H9 (cell line): ENCODE measurements at regions not wholly inside any gene's neighbourhood (a gene's known extent, or its start where the extent isn't known, plus 50 kb on each side); places are given as distances from the start of the nearest gene placed in this dataset.

ENCODE experiments used
- DNase-seq: peaks from one replicate; pipeline ENCODE4 v3.0.0-alpha.2; 2017
- H2AFZ ChIP-seq: one replicate; pipeline ENCODE4 v1.6.1; 2013; ENCODE audit warnings: mild to moderate bottlenecking, low read length, control low read depth, moderate library complexity
- H2AK5ac ChIP-seq: 2 replicates; pipeline ENCODE4 v1.6.1; 2013; ENCODE audit warnings: low read length, control low read depth, mixed read lengths; ENCODE audit not compliant: insufficient read length
- H2BK120ac ChIP-seq: one replicate; pipeline ENCODE4 v1.6.1; 2013; ENCODE audit warnings: low read depth, mild to moderate bottlenecking, low read length, control low read depth, inconsistent platforms; ENCODE audit not compliant: poor library complexity, severe bottlenecking
- H2BK12ac ChIP-seq: 2 replicates; pipeline ENCODE4 v1.6.1; 2013; ENCODE audit warnings: low read length, control low read depth, mixed read lengths, low read depth; ENCODE audit not compliant: insufficient read length
- H2BK15ac ChIP-seq: 2 replicates; pipeline ENCODE4 v1.6.1; 2013; ENCODE audit warnings: low read depth, low read length, control low read depth
- H2BK20ac ChIP-seq: one replicate; pipeline ENCODE4 v1.6.1; 2013; ENCODE audit warnings: low read depth, mild to moderate bottlenecking, low read length, control low read depth, inconsistent platforms; ENCODE audit not compliant: poor library complexity, severe bottlenecking
- H2BK5ac ChIP-seq: 2 replicates; pipeline ENCODE4 v1.6.1; 2013; ENCODE audit warnings: low read length, control low read depth, mixed read lengths; ENCODE audit not compliant: insufficient read length
- H3K14ac ChIP-seq: 2 replicates; pipeline ENCODE4 v1.6.1; 2013; ENCODE audit warnings: low read length, control low read depth; ENCODE audit not compliant: insufficient read depth
- H3K18ac ChIP-seq: 2 replicates; pipeline ENCODE4 v1.6.1; 2013; ENCODE audit warnings: low read depth, mild to moderate bottlenecking, mixed read lengths, low read length, control low read depth; ENCODE audit not compliant: insufficient read length
- H3K23ac ChIP-seq: 2 replicates; pipeline ENCODE4 v1.6.1; 2013; ENCODE audit warnings: low read length, control low read depth, mixed read lengths, low read depth; ENCODE audit not compliant: insufficient read length
- H3K23me2 ChIP-seq: 2 replicates; pipeline ENCODE4 v1.6.1; 2013; ENCODE audit warnings: low read depth, mild to moderate bottlenecking, mixed read lengths, low read length, control low read depth; ENCODE audit not compliant: insufficient read length, poor library complexity, severe bottlenecking
- H3K27ac ChIP-seq: 2 replicates; pipeline ENCODE4 v1.5.1; 2013; ENCODE audit warnings: low read length, control low read depth, mixed read lengths, low read depth; ENCODE audit not compliant: insufficient read length
- H3K27me3 ChIP-seq: 2 replicates; pipeline ENCODE4 v1.6.1; 2013; ENCODE audit warnings: low read length, control low read depth, inconsistent platforms; ENCODE audit not compliant: insufficient read depth
- H3K4ac ChIP-seq: 2 replicates; pipeline ENCODE4 v1.6.1; 2013; ENCODE audit warnings: low read depth, mild to moderate bottlenecking, control low read depth, inconsistent platforms, low read length, moderate library complexity
- H3K4me1 ChIP-seq: 2 replicates; pipeline ENCODE4 v1.6.1; 2013; ENCODE audit warnings: low read length, control low read depth, inconsistent platforms; ENCODE audit not compliant: insufficient read depth
- H3K4me2 ChIP-seq: 2 replicates; pipeline ENCODE4 v1.6.1; 2013; ENCODE audit warnings: low read length, control low read depth, mixed read lengths; ENCODE audit not compliant: insufficient read length, insufficient read depth
- H3K56ac ChIP-seq: 2 replicates; pipeline ENCODE4 v1.6.1; 2013; ENCODE audit warnings: low read depth, mild to moderate bottlenecking, mixed read lengths, low read length, control low read depth; ENCODE audit not compliant: insufficient read length
- H3K79me1 ChIP-seq: 2 replicates; pipeline ENCODE4 v1.6.1; 2013; ENCODE audit warnings: low read depth, mild to moderate bottlenecking, moderate library complexity, low read length, control low read depth, inconsistent platforms; ENCODE audit not compliant: insufficient read depth, poor library complexity, severe bottlenecking
- H3K79me2 ChIP-seq: 2 replicates; pipeline ENCODE4 v1.6.1; 2013; ENCODE audit warnings: low read length, control low read depth, inconsistent platforms; ENCODE audit not compliant: insufficient read depth
- H3K9ac ChIP-seq: 2 replicates; pipeline ENCODE4 v1.6.1; 2013; ENCODE audit warnings: low read length, control low read depth, mixed read lengths; ENCODE audit not compliant: insufficient read length; ENCODE audit errors: extremely low read depth
- H3K9me3 ChIP-seq: one replicate; pipeline ENCODE4 v1.6.1; 2013; ENCODE audit warnings: low read depth, low read length, inconsistent platforms; ENCODE audit not compliant: control insufficient read depth
- H3T11ph ChIP-seq: one replicate; pipeline ENCODE4 v1.6.1; 2013; ENCODE audit warnings: mild to moderate bottlenecking, low read length, control low read depth, inconsistent platforms
- H4K20me1 ChIP-seq: one replicate; pipeline ENCODE4 v1.6.1; 2013; ENCODE audit not compliant: control insufficient read depth, insufficient read length, insufficient read depth
- H4K5ac ChIP-seq: 2 replicates; pipeline ENCODE4 v1.6.1; 2013; ENCODE audit warnings: low read depth, mild to moderate bottlenecking, mixed read lengths, low read length, control low read depth; ENCODE audit not compliant: insufficient read length
- H4K8ac ChIP-seq: replicated peaks from 2 replicates; pipeline ENCODE4 v1.6.1; 2013; ENCODE audit warnings: low read length, control low read depth, mixed read lengths, low read depth; ENCODE audit not compliant: insufficient read length
- H4K91ac ChIP-seq: 2 replicates; pipeline ENCODE4 v1.6.1; 2013; ENCODE audit warnings: low read depth, mild to moderate bottlenecking, moderate library complexity, mixed read lengths, low read length, control low read depth; ENCODE audit not compliant: insufficient read length
- H3K27ac Mint-ChIP-seq, 3 experiments: 2 replicates in 2 of 3; 3 replicates in 1 of 3; pipeline ENCODE4 v1.8.0; 2020 to 2021; ENCODE audit warnings: mixed read lengths in 3 of 3, mild to moderate bottlenecking in 1 of 3, moderate library complexity in 1 of 3
- H3K27me3 Mint-ChIP-seq: 2 replicates; pipeline ENCODE4 v1.8.0; 2021; ENCODE audit warnings: low read depth, mild to moderate bottlenecking, moderate library complexity, mixed read lengths
- H3K36me3 Mint-ChIP-seq, 3 experiments: 2 replicates in 2 of 3; 3 replicates in 1 of 3; pipeline ENCODE4 v1.8.0; 2020 to 2021; ENCODE audit warnings: low read depth in 3 of 3, mixed read lengths in 3 of 3; ENCODE audit not compliant: insufficient read depth in 1 of 3
- H3K4me1 Mint-ChIP-seq, 2 experiments: 2 replicates each; pipeline ENCODE4 v1.8.0; 2020; ENCODE audit warnings: mixed read lengths in 2 of 2
- H3K4me3 Mint-ChIP-seq, 2 experiments: 2 replicates in 1 of 2; 3 replicates in 1 of 2; pipeline ENCODE4 v1.8.0; 2020 to 2021; ENCODE audit warnings: mild to moderate bottlenecking in 2 of 2, mixed read lengths in 2 of 2, moderate library complexity in 1 of 2
- H3K9me3 Mint-ChIP-seq, 2 experiments: 2 replicates in 1 of 2; 3 replicates in 1 of 2; pipeline ENCODE4 v1.8.0; 2020; ENCODE audit warnings: mild to moderate bottlenecking in 2 of 2, mixed read lengths in 2 of 2, moderate library complexity in 1 of 2
- WGBS: extraction: QIAGEN DNeasy Blood & Tissue Kit; methylation state at CpG from one replicate; pipeline ENCODE4 v1.1.7; 2013; ENCODE audit warnings: missing lambda C conversion rate, low lambda C conversion rate, mixed read lengths; ENCODE audit not compliant: insufficient read length; ENCODE audit errors: extremely low coverage; 5-methylcytosine and 5-hydroxymethylcytosine counted together
- TF ChIP-seq, protein P1 (sequence below): fragments of 200-600 bp; sonication (generic); conservative IDR thresholded peaks from 3 replicates; pipeline ENCODE4 v1.8.0; 2021; ENCODE audit warnings: antibody characterized with exemption, mild to moderate bottlenecking

- H3K14ac ChIP-seq: no peak overlapping the region
- no peak overlapping the region for H2BK20ac ChIP-seq
- TF ChIP-seq, protein P1, sequence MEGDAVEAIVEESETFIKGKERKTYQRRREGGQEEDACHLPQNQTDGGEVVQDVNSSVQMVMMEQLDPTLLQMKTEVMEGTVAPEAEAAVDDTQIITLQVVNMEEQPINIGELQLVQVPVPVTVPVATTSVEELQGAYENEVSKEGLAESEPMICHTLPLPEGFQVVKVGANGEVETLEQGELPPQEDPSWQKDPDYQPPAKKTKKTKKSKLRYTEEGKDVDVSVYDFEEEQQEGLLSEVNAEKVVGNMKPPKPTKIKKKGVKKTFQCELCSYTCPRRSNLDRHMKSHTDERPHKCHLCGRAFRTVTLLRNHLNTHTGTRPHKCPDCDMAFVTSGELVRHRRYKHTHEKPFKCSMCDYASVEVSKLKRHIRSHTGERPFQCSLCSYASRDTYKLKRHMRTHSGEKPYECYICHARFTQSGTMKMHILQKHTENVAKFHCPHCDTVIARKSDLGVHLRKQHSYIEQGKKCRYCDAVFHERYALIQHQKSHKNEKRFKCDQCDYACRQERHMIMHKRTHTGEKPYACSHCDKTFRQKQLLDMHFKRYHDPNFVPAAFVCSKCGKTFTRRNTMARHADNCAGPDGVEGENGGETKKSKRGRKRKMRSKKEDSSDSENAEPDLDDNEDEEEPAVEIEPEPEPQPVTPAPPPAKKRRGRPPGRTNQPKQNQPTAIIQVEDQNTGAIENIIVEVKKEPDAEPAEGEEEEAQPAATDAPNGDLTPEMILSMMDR: no peak
- no peaks in the 10 kb centered on the region for H3K9me3 Mint-ChIP-seq
- H2AK5ac ChIP-seq: no peak overlapping the region
- H3K27ac ChIP-seq: no peak overlapping the region
- H3K27me3 ChIP-seq: no peaks in the 10 kb centered on the region
- H3K9me3 ChIP-seq: no peaks in the 10 kb centered on the region
- no peak overlapping the region for H3K4me3 Mint-ChIP-seq
- H2BK120ac ChIP-seq: no peak overlapping the region
- no peak overlapping the region for H2BK12ac ChIP-seq
- H4K91ac ChIP-seq: no peak overlapping the region
- H3K4me1 ChIP-seq: no peaks in the 10 kb centered on the region
- H2BK5ac ChIP-seq: no peak overlapping the region
- H4K20me1 ChIP-seq: no peaks in the 10 kb centered on the region
- no peak overlapping the region for H3K9ac ChIP-seq
- H3K23ac ChIP-seq: no peak overlapping the region
- no peaks in the 10 kb centered on the region for H3K36me3 Mint-ChIP-seq
- H2AFZ ChIP-seq: no peak overlapping the region
- H3K4ac ChIP-seq: no peak overlapping the region
- no peak overlapping the region for H3T11ph ChIP-seq
- no peak overlapping the region for H3K56ac ChIP-seq
- no peak overlapping the region for H3K27ac Mint-ChIP-seq
- H3K4me1 Mint-ChIP-seq: peaks cover 12 to 13% of the 10 kb centered on the region in 2 experiments
- H2BK15ac ChIP-seq: no peak overlapping the region
- no peak overlapping the region for H3K4me2 ChIP-seq
- no peak for DNase-seq
- H3K79me2 ChIP-seq: no peaks in the 10 kb centered on the region
- no peak overlapping the region for H4K8ac ChIP-seq
- no peak overlapping the region for H3K18ac ChIP-seq
- WGBS: no CpG with 5 or more reads among the region's 2 CpGs
- H4K5ac ChIP-seq: no peak overlapping the region
- peaks cover 15% of the 10 kb centered on the region for H3K27me3 Mint-ChIP-seq
- H3K79me1 ChIP-seq: no peaks in the 10 kb centered on the region
- peaks cover 6% of the 10 kb centered on the region for H3K23me2 ChIP-seq
These were observed 436.6 kb upstream of the KLF12 start for GRCh38 chr13:74570834-74571233.
